H9 (cell line): ENCODE measurements at regions not wholly inside any gene's neighbourhood (a gene's known extent, or its start where the extent isn't known, plus 50 kb on each side); places are given as distances from the start of the nearest gene placed in this dataset.

Experiments used
- DNase-seq: peaks from one replicate; pipeline ENCODE4 v3.0.0-alpha.2; 2017
- H2AFZ ChIP-seq: one replicate; pipeline ENCODE4 v1.6.1; 2013; ENCODE audit warnings: mild to moderate bottlenecking, low read length, control low read depth, moderate library complexity
- H2AK5ac ChIP-seq: 2 replicates; pipeline ENCODE4 v1.6.1; 2013; ENCODE audit warnings: low read length, control low read depth, mixed read lengths; ENCODE audit not compliant: insufficient read length
- H2BK120ac ChIP-seq: one replicate; pipeline ENCODE4 v1.6.1; 2013; ENCODE audit warnings: low read depth, mild to moderate bottlenecking, low read length, control low read depth, inconsistent platforms; ENCODE audit not compliant: poor library complexity, severe bottlenecking
- H2BK12ac ChIP-seq: 2 replicates; pipeline ENCODE4 v1.6.1; 2013; ENCODE audit warnings: low read length, control low read depth, mixed read lengths, low read depth; ENCODE audit not compliant: insufficient read length
- H2BK15ac ChIP-seq: 2 replicates; pipeline ENCODE4 v1.6.1; 2013; ENCODE audit warnings: low read depth, low read length, control low read depth
- H2BK20ac ChIP-seq: one replicate; pipeline ENCODE4 v1.6.1; 2013; ENCODE audit warnings: low read depth, mild to moderate bottlenecking, low read length, control low read depth, inconsistent platforms; ENCODE audit not compliant: poor library complexity, severe bottlenecking
- H2BK5ac ChIP-seq: 2 replicates; pipeline ENCODE4 v1.6.1; 2013; ENCODE audit warnings: low read length, control low read depth, mixed read lengths; ENCODE audit not compliant: insufficient read length
- H3K14ac ChIP-seq: 2 replicates; pipeline ENCODE4 v1.6.1; 2013; ENCODE audit warnings: low read length, control low read depth; ENCODE audit not compliant: insufficient read depth
- H3K18ac ChIP-seq: 2 replicates; pipeline ENCODE4 v1.6.1; 2013; ENCODE audit warnings: low read depth, mild to moderate bottlenecking, mixed read lengths, low read length, control low read depth; ENCODE audit not compliant: insufficient read length
- H3K23ac ChIP-seq: 2 replicates; pipeline ENCODE4 v1.6.1; 2013; ENCODE audit warnings: low read length, control low read depth, mixed read lengths, low read depth; ENCODE audit not compliant: insufficient read length
- H3K23me2 ChIP-seq: 2 replicates; pipeline ENCODE4 v1.6.1; 2013; ENCODE audit warnings: low read depth, mild to moderate bottlenecking, mixed read lengths, low read length, control low read depth; ENCODE audit not compliant: insufficient read length, poor library complexity, severe bottlenecking
- H3K27ac ChIP-seq: 2 replicates; pipeline ENCODE4 v1.5.1; 2013; ENCODE audit warnings: low read length, control low read depth, mixed read lengths, low read depth; ENCODE audit not compliant: insufficient read length
- H3K27me3 ChIP-seq: 2 replicates; pipeline ENCODE4 v1.6.1; 2013; ENCODE audit warnings: low read length, control low read depth, inconsistent platforms; ENCODE audit not compliant: insufficient read depth
- H3K4ac ChIP-seq: 2 replicates; pipeline ENCODE4 v1.6.1; 2013; ENCODE audit warnings: low read depth, mild to moderate bottlenecking, control low read depth, inconsistent platforms, low read length, moderate library complexity
- H3K4me1 ChIP-seq: 2 replicates; pipeline ENCODE4 v1.6.1; 2013; ENCODE audit warnings: low read length, control low read depth, inconsistent platforms; ENCODE audit not compliant: insufficient read depth
- H3K4me2 ChIP-seq: 2 replicates; pipeline ENCODE4 v1.6.1; 2013; ENCODE audit warnings: low read length, control low read depth, mixed read lengths; ENCODE audit not compliant: insufficient read length, insufficient read depth
- H3K56ac ChIP-seq: 2 replicates; pipeline ENCODE4 v1.6.1; 2013; ENCODE audit warnings: low read depth, mild to moderate bottlenecking, mixed read lengths, low read length, control low read depth; ENCODE audit not compliant: insufficient read length
- H3K79me1 ChIP-seq: 2 replicates; pipeline ENCODE4 v1.6.1; 2013; ENCODE audit warnings: low read depth, mild to moderate bottlenecking, moderate library complexity, low read length, control low read depth, inconsistent platforms; ENCODE audit not compliant: insufficient read depth, poor library complexity, severe bottlenecking
- H3K79me2 ChIP-seq: 2 replicates; pipeline ENCODE4 v1.6.1; 2013; ENCODE audit warnings: low read length, control low read depth, inconsistent platforms; ENCODE audit not compliant: insufficient read depth
- H3K9ac ChIP-seq: 2 replicates; pipeline ENCODE4 v1.6.1; 2013; ENCODE audit warnings: low read length, control low read depth, mixed read lengths; ENCODE audit not compliant: insufficient read length; ENCODE audit errors: extremely low read depth
- H3K9me3 ChIP-seq: one replicate; pipeline ENCODE4 v1.6.1; 2013; ENCODE audit warnings: low read depth, low read length, inconsistent platforms; ENCODE audit not compliant: control insufficient read depth
- H3T11ph ChIP-seq: one replicate; pipeline ENCODE4 v1.6.1; 2013; ENCODE audit warnings: mild to moderate bottlenecking, low read length, control low read depth, inconsistent platforms
- H4K20me1 ChIP-seq: one replicate; pipeline ENCODE4 v1.6.1; 2013; ENCODE audit not compliant: control insufficient read depth, insufficient read length, insufficient read depth
- H4K5ac ChIP-seq: 2 replicates; pipeline ENCODE4 v1.6.1; 2013; ENCODE audit warnings: low read depth, mild to moderate bottlenecking, mixed read lengths, low read length, control low read depth; ENCODE audit not compliant: insufficient read length
- H4K8ac ChIP-seq: replicated peaks from 2 replicates; pipeline ENCODE4 v1.6.1; 2013; ENCODE audit warnings: low read length, control low read depth, mixed read lengths, low read depth; ENCODE audit not compliant: insufficient read length
- H4K91ac ChIP-seq: 2 replicates; pipeline ENCODE4 v1.6.1; 2013; ENCODE audit warnings: low read depth, mild to moderate bottlenecking, moderate library complexity, mixed read lengths, low read length, control low read depth; ENCODE audit not compliant: insufficient read length
- H3K27ac Mint-ChIP-seq, 3 experiments: 2 replicates in 2 of 3; 3 replicates in 1 of 3; pipeline ENCODE4 v1.8.0; 2020 to 2021; ENCODE audit warnings: mixed read lengths in 3 of 3, mild to moderate bottlenecking in 1 of 3, moderate library complexity in 1 of 3
- H3K27me3 Mint-ChIP-seq: 2 replicates; pipeline ENCODE4 v1.8.0; 2021; ENCODE audit warnings: low read depth, mild to moderate bottlenecking, moderate library complexity, mixed read lengths
- H3K36me3 Mint-ChIP-seq, 3 experiments: 2 replicates in 2 of 3; 3 replicates in 1 of 3; pipeline ENCODE4 v1.8.0; 2020 to 2021; ENCODE audit warnings: low read depth in 3 of 3, mixed read lengths in 3 of 3; ENCODE audit not compliant: insufficient read depth in 1 of 3
- H3K4me1 Mint-ChIP-seq, 2 experiments: 2 replicates each; pipeline ENCODE4 v1.8.0; 2020; ENCODE audit warnings: mixed read lengths in 2 of 2
- H3K4me3 Mint-ChIP-seq, 2 experiments: 2 replicates in 1 of 2; 3 replicates in 1 of 2; pipeline ENCODE4 v1.8.0; 2020 to 2021; ENCODE audit warnings: mild to moderate bottlenecking in 2 of 2, mixed read lengths in 2 of 2, moderate library complexity in 1 of 2
- H3K9me3 Mint-ChIP-seq, 2 experiments: 2 replicates in 1 of 2; 3 replicates in 1 of 2; pipeline ENCODE4 v1.8.0; 2020; ENCODE audit warnings: mild to moderate bottlenecking in 2 of 2, mixed read lengths in 2 of 2, moderate library complexity in 1 of 2
- WGBS: extraction: QIAGEN DNeasy Blood & Tissue Kit; methylation state at CpG from one replicate; pipeline ENCODE4 v1.1.7; 2013; ENCODE audit warnings: missing lambda C conversion rate, low lambda C conversion rate, mixed read lengths; ENCODE audit not compliant: insufficient read length; ENCODE audit errors: extremely low coverage; 5-methylcytosine and 5-hydroxymethylcytosine counted together
- TF ChIP-seq, protein P1 (sequence below): fragments of 200-600 bp; sonication (generic); conservative IDR thresholded peaks from 3 replicates; pipeline ENCODE4 v1.8.0; 2021; ENCODE audit warnings: antibody characterized with exemption, mild to moderate bottlenecking

GRCh38 chr3:55172913-55173312, 245.1 kb upstream of the LRTM1 start:
- H4K8ac ChIP-seq, result no peak overlapping the region
- H3K79me1 ChIP-seq, result no peaks in the 10 kb centered on the region
- no peak overlapping the region for H3K4me2 ChIP-seq
- no peaks in the 10 kb centered on the region for H3K79me2 ChIP-seq
- no peak overlapping the region for H3K23ac ChIP-seq
- H3K4me1 Mint-ChIP-seq, result peaks cover 1% of the 10 kb centered on the region in 2 experiments
- H4K5ac ChIP-seq, result no peak overlapping the region
- no peaks in the 10 kb centered on the region for H4K20me1 ChIP-seq
- H3K9me3 ChIP-seq, result no peaks in the 10 kb centered on the region
- no peak overlapping the region for H3K18ac ChIP-seq
- no peak overlapping the region for H2BK15ac ChIP-seq
- H3K14ac ChIP-seq, result no peak overlapping the region
- no peak overlapping the region for H3K27ac Mint-ChIP-seq
- no peak overlapping the region for H3K27ac ChIP-seq
- WGBS, result no CpG with 5 or more reads among the region's 4 CpGs
- 0 out of 7 replicates have a peak, but pooled peaks cover 0 to 2% (median 0%) of the 10 kb centered on the region in 3 experiments for H3K36me3 Mint-ChIP-seq
- no peak overlapping the region for H3K4ac ChIP-seq
- H3K27me3 ChIP-seq, result no peaks in the 10 kb centered on the region
- H2BK20ac ChIP-seq, result no peak overlapping the region
- H2BK12ac ChIP-seq, result no peak overlapping the region
- no peak overlapping the region for H3K56ac ChIP-seq
- no peak overlapping the region for H3K4me3 Mint-ChIP-seq
- H4K91ac ChIP-seq, result no peak overlapping the region
- no peaks in the 10 kb centered on the region for H3K23me2 ChIP-seq
- TF ChIP-seq, protein P1, sequence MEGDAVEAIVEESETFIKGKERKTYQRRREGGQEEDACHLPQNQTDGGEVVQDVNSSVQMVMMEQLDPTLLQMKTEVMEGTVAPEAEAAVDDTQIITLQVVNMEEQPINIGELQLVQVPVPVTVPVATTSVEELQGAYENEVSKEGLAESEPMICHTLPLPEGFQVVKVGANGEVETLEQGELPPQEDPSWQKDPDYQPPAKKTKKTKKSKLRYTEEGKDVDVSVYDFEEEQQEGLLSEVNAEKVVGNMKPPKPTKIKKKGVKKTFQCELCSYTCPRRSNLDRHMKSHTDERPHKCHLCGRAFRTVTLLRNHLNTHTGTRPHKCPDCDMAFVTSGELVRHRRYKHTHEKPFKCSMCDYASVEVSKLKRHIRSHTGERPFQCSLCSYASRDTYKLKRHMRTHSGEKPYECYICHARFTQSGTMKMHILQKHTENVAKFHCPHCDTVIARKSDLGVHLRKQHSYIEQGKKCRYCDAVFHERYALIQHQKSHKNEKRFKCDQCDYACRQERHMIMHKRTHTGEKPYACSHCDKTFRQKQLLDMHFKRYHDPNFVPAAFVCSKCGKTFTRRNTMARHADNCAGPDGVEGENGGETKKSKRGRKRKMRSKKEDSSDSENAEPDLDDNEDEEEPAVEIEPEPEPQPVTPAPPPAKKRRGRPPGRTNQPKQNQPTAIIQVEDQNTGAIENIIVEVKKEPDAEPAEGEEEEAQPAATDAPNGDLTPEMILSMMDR, result no peak
- no peak for DNase-seq
- no peaks in the 10 kb centered on the region; the same call in 1 of the 2 replicates for H3K27me3 Mint-ChIP-seq
- no peak overlapping the region for H3K9ac ChIP-seq
- H2AFZ ChIP-seq, result no peak overlapping the region
- H2AK5ac ChIP-seq, result no peak overlapping the region
- H2BK120ac ChIP-seq, result no peak overlapping the region
- H3K9me3 Mint-ChIP-seq, result peaks cover 0 to 12% of the 10 kb centered on the region in 2 experiments; a peak in 3 of 5 replicates
- no peak overlapping the region for H2BK5ac ChIP-seq
- no peaks in the 10 kb centered on the region for H3K4me1 ChIP-seq
- no peak overlapping the region for H3T11ph ChIP-seq
